ENCODE measurements at regions not wholly inside any gene's neighbourhood (a gene's known extent, or its start where the extent isn't known, plus 50 kb on each side); places are given as distances from the start of the nearest gene placed in this dataset.

DNA sequence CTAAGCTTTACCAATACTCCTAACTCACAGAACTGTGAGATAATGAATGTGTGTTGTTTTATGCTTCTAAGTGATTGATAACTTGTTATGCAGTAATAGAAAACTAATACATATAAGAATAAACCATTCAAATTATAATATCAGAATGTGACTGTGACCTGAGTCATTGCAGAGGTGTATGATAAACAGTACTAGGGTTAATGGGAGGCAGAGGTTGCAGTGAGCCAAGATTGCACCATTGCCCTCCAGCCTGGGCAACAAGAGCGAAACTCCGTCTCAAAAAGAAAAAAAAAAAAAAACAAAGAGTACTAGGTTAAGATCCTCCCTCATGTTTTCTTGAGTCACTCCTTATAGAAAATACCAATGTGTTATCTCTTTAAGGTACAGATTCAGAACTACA is 950.3 kb downstream of the SORCS1 start:
- no peaks in the 10 kb centered on the region for H3K4me1 Mint-ChIP-seq
- CTCF ChIA-PET = no interaction called here
- POLR2A ChIA-PET = no interaction called here
- H3K9me3 Mint-ChIP-seq = peaks cover 7% of the 10 kb centered on the region
- H3K36me3 Mint-ChIP-seq = no peaks in the 10 kb centered on the region
- ATAC-seq = no peak
- no peak overlapping the region for H3K4me3 Mint-ChIP-seq
- TF ChIP-seq ZNF396 (CRISPR knock-in tag; IDR thresholded peaks at IDR 0.05; ENCODE audit: borderline replicate concordance) (no peak), CREM (CRISPR knock-in tag; IDR thresholded peaks at IDR 0.05) (no peak), ETV6 (CRISPR knock-in tag; IDR thresholded peaks at IDR 0.05) (no peak), ATF3 (CRISPR knock-in tag; conservative IDR thresholded peaks at IDR 0.05) (no peak), PREB (CRISPR knock-in tag; IDR thresholded peaks at IDR 0.05; ENCODE audit: borderline replicate concordance) (no peak), ZSCAN18 (CRISPR knock-in tag; IDR thresholded peaks at IDR 0.05) (no peak), E2F5 (CRISPR knock-in tag; IDR thresholded peaks at IDR 0.05) (no peak), CBFB (CRISPR knock-in tag; IDR thresholded peaks at IDR 0.05; ENCODE audit: low read depth) (no peak), SOX15 (CRISPR knock-in tag; IDR thresholded peaks at IDR 0.05) (no peak)
- TF ChIP-seq, protein P1, sequence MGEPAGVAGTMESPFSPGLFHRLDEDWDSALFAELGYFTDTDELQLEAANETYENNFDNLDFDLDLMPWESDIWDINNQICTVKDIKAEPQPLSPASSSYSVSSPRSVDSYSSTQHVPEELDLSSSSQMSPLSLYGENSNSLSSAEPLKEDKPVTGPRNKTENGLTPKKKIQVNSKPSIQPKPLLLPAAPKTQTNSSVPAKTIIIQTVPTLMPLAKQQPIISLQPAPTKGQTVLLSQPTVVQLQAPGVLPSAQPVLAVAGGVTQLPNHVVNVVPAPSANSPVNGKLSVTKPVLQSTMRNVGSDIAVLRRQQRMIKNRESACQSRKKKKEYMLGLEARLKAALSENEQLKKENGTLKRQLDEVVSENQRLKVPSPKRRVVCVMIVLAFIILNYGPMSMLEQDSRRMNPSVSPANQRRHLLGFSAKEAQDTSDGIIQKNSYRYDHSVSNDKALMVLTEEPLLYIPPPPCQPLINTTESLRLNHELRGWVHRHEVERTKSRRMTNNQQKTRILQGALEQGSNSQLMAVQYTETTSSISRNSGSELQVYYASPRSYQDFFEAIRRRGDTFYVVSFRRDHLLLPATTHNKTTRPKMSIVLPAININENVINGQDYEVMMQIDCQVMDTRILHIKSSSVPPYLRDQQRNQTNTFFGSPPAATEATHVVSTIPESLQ (CRISPR knock-in tag; IDR thresholded peaks at IDR 0.05) = no peak
- no peaks in the 10 kb centered on the region for H3K27me3 Mint-ChIP-seq (ENCODE audit: low read depth)
- H3K27ac Mint-ChIP-seq = no peak overlapping the region
- DNase-seq (ENCODE audit: low spot score) = no peak

DNA sequence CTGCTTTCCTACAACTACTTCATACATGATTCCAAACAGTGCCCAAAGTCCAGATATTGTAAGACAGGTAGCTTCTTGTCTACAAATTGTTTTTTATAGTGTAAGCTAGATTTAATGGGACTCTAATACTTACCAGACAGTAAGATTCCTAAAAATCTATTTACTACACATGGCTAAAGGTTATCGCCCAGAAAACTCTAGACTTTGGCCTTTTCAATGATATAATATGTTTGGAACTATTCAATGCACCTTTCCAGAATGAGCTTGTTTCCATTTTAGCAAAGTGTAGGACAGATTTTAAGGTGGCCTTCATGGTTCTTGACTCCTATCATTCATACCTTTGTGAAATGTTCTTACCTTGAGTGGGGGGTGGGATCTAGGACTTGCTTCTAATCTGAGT is 951.0 kb downstream of the SORCS1 start:
- Mint-ChIP-seq H3K4me3 (no peak overlapping the region), H3K36me3 (no peaks in the 10 kb centered on the region), H3K27me3 (ENCODE audit: low read depth) (no peaks in the 10 kb centered on the region), H3K27ac (no peak overlapping the region), H3K9me3 (peaks cover 7% of the 10 kb centered on the region), H3K4me1 (no peaks in the 10 kb centered on the region)
- CTCF ChIA-PET = no interaction called here
- POLR2A ChIA-PET = no interaction called here
- ATAC-seq (no peak), DNase-seq (ENCODE audit: low spot score) (no peak)
- TF ChIP-seq TCF7 (CRISPR knock-in tag; IDR thresholded peaks at IDR 0.05; ENCODE audit: low read depth) = no peak
- no peak for TF ChIP-seq FOXK1 (CRISPR knock-in tag; IDR thresholded peaks at IDR 0.05)
- TF ChIP-seq ZNF317 (CRISPR knock-in tag; IDR thresholded peaks at IDR 0.05; ENCODE audit: borderline replicate concordance, low read depth) = no peak
- no peak for TF ChIP-seq CREM (CRISPR knock-in tag; IDR thresholded peaks at IDR 0.05)
- no peak for TF ChIP-seq E2F5 (CRISPR knock-in tag; IDR thresholded peaks at IDR 0.05)
- TF ChIP-seq ATF2 (CRISPR knock-in tag; IDR thresholded peaks at IDR 0.05; ENCODE audit: borderline replicate concordance, low read depth) = no peak
- no peak for TF ChIP-seq ARID4B (CRISPR knock-in tag; IDR thresholded peaks at IDR 0.05; ENCODE audit: borderline replicate concordance)
- no peak for TF ChIP-seq JUN (CRISPR knock-in tag; IDR thresholded peaks at IDR 0.05)
- TF ChIP-seq PRRX2 (CRISPR knock-in tag; IDR thresholded peaks at IDR 0.05) = no peak
- no peak for TF ChIP-seq OVOL2 (CRISPR knock-in tag; IDR thresholded peaks at IDR 0.05; ENCODE audit: borderline replicate concordance)
- TF ChIP-seq MYBL2 (CRISPR knock-in tag; IDR thresholded peaks at IDR 0.05) = no peak
- TF ChIP-seq FOXP4 (CRISPR knock-in tag; IDR thresholded peaks at IDR 0.05) = no peak
